Pancreas (tissue), 10 donors: ENCODE measurements at regions not wholly inside any gene's neighbourhood (a gene's known extent, or its start where the extent isn't known, plus 50 kb on each side); places are given as distances from the start of the nearest gene placed in this dataset.

ENCODE experiments used
- ATAC-seq, 4 donors: fragments of 200-7000 bp; cut with Tn5 transposase; one replicate each; pipeline versions ENCODE4 v1.8.0 to v1.9.1; 2020; ENCODE audit warnings: mild to moderate bottlenecking in 4 of 4, moderate library complexity in 4 of 4
- DNase-seq, 6 donors: peaks; one replicate each; pipeline ENCODE4 v3.0.0-alpha.2; 2020
- FAIRE-seq: peaks from 2 replicates; lab custom pipeline; 2012; peaks lifted over from hg19 to GRCh38; lab: Jason Lieb, UNC
- H3K27ac ChIP-seq, 4 donors: fragments of 200-600 bp; sonication (generic); 1 replicate in 3 of 4; 2 replicates in 1 of 4; pipeline versions ENCODE4 v1.5.0 to v1.8.0; 2020
- H3K27me3 ChIP-seq, 4 donors: fragments of 200-600 bp; one replicate each; pipeline ENCODE4 v1.8.0; 2021
- H3K36me3 ChIP-seq, 3 donors: fragments of 200-600 bp; sonication (generic) in 1 of 3; one replicate each; pipeline versions ENCODE4 v1.5.0 to v1.8.0; 2020 to 2021
- H3K4me1 ChIP-seq, 3 donors: fragments of 200-600 bp; one replicate each; pipeline ENCODE4 v1.8.0; 2021
- H3K4me3 ChIP-seq, 4 donors: fragments of 200-600 bp; sonication (generic) in 2 of 4; one replicate each; pipeline versions ENCODE4 v1.5.0 to v1.8.0; 2020 to 2021
- H3K9me3 ChIP-seq, 4 donors: fragments of 200-600 bp; one replicate each; pipeline ENCODE4 v1.8.0; 2021
- CTCF ChIP-seq, 4 donors: fragments of 200-600 bp; sonication (generic) in 3 of 4; IDR thresholded peaks; one replicate each; pipeline versions ENCODE4 v1.5.0 to v1.8.0; 2021; ENCODE audit warnings: antibody characterized with exemption in 4 of 4
- WGBS, 2 donors: extraction: QIAGEN DNeasy Blood & Tissue Kit; methylation state at CpG; one replicate each; pipeline ENCODE4 v1.1.7; 2013; 5-methylcytosine and 5-hydroxymethylcytosine counted together
- intact Hi-C, 3 donors: fragments of 100-400 bp; cut with DNase I; formaldehyde crosslinking; loops; one replicate each; pipeline versions ENCODE4 v1.11.1 to v1.14.2; 2022
- donor health status: healthy with polysubstance abuse.
- donor health status: DM: no; HTN: no; CAD: no; lungs with moderate emphysema.
- donor health status: DM: no; HTN: no; CAD: no.
- donor health status: control.
- donor health status: control.
- donor health status: Bipolar disorder and iron deficiency.
- donor health status: DM: yes; HTN: yes; CAD: no.
- donor health status: DM: no; HTN: no; CAD: no.
- donor health status: DM: no; HTN: no; CAD: no.
- donor health status: DM: yes; HTN: yes; CAD: no.

- WGBS, 2 donors, result 66 to 75% methylated on average over 7 of the region's 7 CpGs
- FAIRE-seq, result no peak
- TF ChIP-seq CTCF (IDR thresholded peaks at IDR 0.05), result no peak
Measured at GRCh38 chr18:27449104-27449503, 264.0 kb upstream of the CHST9 start.

GRCh38 chr18:27447930-27448329, 262.8 kb upstream of the CHST9 start:
- WGBS, 2 donors, result 51 to 68% methylated on average over 2 of the region's 2 CpGs
- H3K27ac ChIP-seq, result no peak overlapping the region
- TF ChIP-seq CTCF (IDR thresholded peaks at IDR 0.05), result no peak
- no peaks in the 10 kb centered on the region for H3K9me3 ChIP-seq
- H3K36me3 ChIP-seq, result no peaks in the 10 kb centered on the region
- ATAC-seq (peak in 2 of 4 donors; percentile 25 to 30), DNase-seq (no peak), FAIRE-seq (no peak)
- H3K4me3 ChIP-seq, result no peak overlapping the region
- no peaks in the 10 kb centered on the region for H3K27me3 ChIP-seq
- intact Hi-C loops, result no loop called here
- H3K4me1 ChIP-seq, result no peaks in the 10 kb centered on the region

More at GRCh38 chr18:27449104-27449503, 264.0 kb upstream of the CHST9 start:
- no peak overlapping the region for H3K27ac ChIP-seq
- no peaks in the 10 kb centered on the region for H3K27me3 ChIP-seq
- no peaks in the 10 kb centered on the region for H3K36me3 ChIP-seq
- no peak overlapping the region for H3K4me3 ChIP-seq
- intact Hi-C loops, result no loop called here
- H3K9me3 ChIP-seq, result no peaks in the 10 kb centered on the region
- H3K4me1 ChIP-seq, result no peaks in the 10 kb centered on the region
- ATAC-seq (no peak), DNase-seq (no peak)

GRCh38 chr18:27447451-27447881, 262.4 kb upstream of the CHST9 start:
- intact Hi-C loops, result no loop called here
- DNase-seq (no peak), ATAC-seq (no peak), FAIRE-seq (no peak)
- no peaks in the 10 kb centered on the region for H3K36me3 ChIP-seq
- no peak overlapping the region for H3K4me3 ChIP-seq
- H3K27me3 ChIP-seq, result no peaks in the 10 kb centered on the region
- no peak for TF ChIP-seq CTCF (IDR thresholded peaks at IDR 0.05)
- H3K9me3 ChIP-seq, result no peaks in the 10 kb centered on the region
- H3K4me1 ChIP-seq, result no peaks in the 10 kb centered on the region
- no peak overlapping the region for H3K27ac ChIP-seq
- 47 to 48% methylated on average over 5 of the region's 5 CpGs for WGBS, 2 donors

GRCh38 chr18:27430595-27430994, 245.5 kb upstream of the CHST9 start:
- ATAC-seq, result no peak
- H3K4me3 ChIP-seq, result no peak overlapping the region
- no peak for TF ChIP-seq CTCF (IDR thresholded peaks at IDR 0.05)

GRCh38 chr18:27428716-27429475, 243.8 kb upstream of the CHST9 start:
- TF ChIP-seq CTCF (IDR thresholded peaks at IDR 0.05), result no peak
- DNase-seq (no peak), FAIRE-seq (no peak), ATAC-seq (no peak)
- peaks cover 0 to 3% (median 0%) of the 10 kb centered on the region in 3 donors for H3K4me1 ChIP-seq
- no peaks in the 10 kb centered on the region for H3K27me3 ChIP-seq
- H3K4me3 ChIP-seq, result no peak overlapping the region
- H3K36me3 ChIP-seq, result no peaks in the 10 kb centered on the region
- WGBS, 2 donors, result 80 to 83% methylated on average over 2 of the region's 2 CpGs
- no peaks in the 10 kb centered on the region for H3K9me3 ChIP-seq
- intact Hi-C loops, result no loop called here
- no peak overlapping the region for H3K27ac ChIP-seq

More at GRCh38 chr18:27430595-27430994, 245.5 kb upstream of the CHST9 start:
- Histone ChIP-seq H3K27ac (no peak overlapping the region), H3K4me1 (peaks cover 0 to 3% (median 0%) of the 10 kb centered on the region in 3 donors), H3K27me3 (no peaks in the 10 kb centered on the region), H3K36me3 (no peaks in the 10 kb centered on the region), H3K9me3 (no peaks in the 10 kb centered on the region)
- 87 to 96% methylated on average over 2 of the region's 2 CpGs for whole genome bisulfite sequencing, 2 donors
- FAIRE-seq (no peak), DNase-seq (no peak)
- intact Hi-C loops, result no loop called here
